Peyer's patch (tissue), 4 donors: ENCODE measurements at regions not wholly inside any gene's neighbourhood (a gene's known extent, or its start where the extent isn't known, plus 50 kb on each side); places are given as distances from the start of the nearest gene placed in this dataset.

Experiments
- DNase-seq, 3 donors: peaks; one replicate each; pipeline ENCODE4 v3.0.0-alpha.2; 2017 to 2019
- H3K27ac ChIP-seq, 4 donors: fragments of 200-600 bp; sonication (generic); one replicate each; pipeline ENCODE4 v1.5.1; 2016 to 2019
- H3K27me3 ChIP-seq, 2 donors: fragments of 200-600 bp; sonication (generic); one replicate each; pipeline ENCODE4 v1.5.1; 2019
- H3K36me3 ChIP-seq, 3 donors: fragments of 200-600 bp; sonication (generic); one replicate each; pipeline ENCODE4 v1.5.1; 2016 to 2019
- H3K4me1 ChIP-seq, 4 donors: fragments of 200-600 bp; sonication (generic); one replicate each; pipeline ENCODE4 v1.5.1; 2016 to 2019
- H3K4me3 ChIP-seq, 4 donors: fragments of 200-600 bp; sonication (generic); 1 replicate in 3 of 4; 2 replicates in 1 of 4; pipeline ENCODE4 v1.5.1; 2016 to 2019; ENCODE audit warnings: mild to moderate bottlenecking in 1 of 4
- H3K9me3 ChIP-seq, 4 donors: fragments of 200-600 bp; sonication (generic); one replicate each; pipeline ENCODE4 v1.5.1; 2016 to 2019; ENCODE audit warnings: mild to moderate bottlenecking in 1 of 4
- CTCF ChIP-seq, 6 experiments: fragments of 450-650 bp in 4 of 6; fragments of 200-600 bp in 2 of 6; sonication (generic) in 1 of 6; IDR thresholded peaks; one replicate each; pipeline ENCODE4 v1.5.1; 2017 to 2019; ENCODE audit warnings: antibody characterized with exemption in 6 of 6, mild to moderate bottlenecking in 3 of 6, moderate library complexity in 1 of 6
- POLR2A ChIP-seq, 2 donors: fragments of 450-650 bp; IDR thresholded peaks; one replicate each; pipeline ENCODE4 v1.5.1; 2017; ENCODE audit warnings: antibody characterized with exemption in 2 of 2, mild to moderate bottlenecking in 2 of 2, moderate library complexity in 2 of 2

- no peak for DNase-seq
- Histone ChIP-seq H3K9me3 (no peaks in the 10 kb centered on the region), H3K4me3 (no peak overlapping the region), H3K27me3 (no peaks in the 10 kb centered on the region), H3K4me1 (no peaks in the 10 kb centered on the region), H3K27ac (no peak overlapping the region), H3K36me3 (no peaks in the 10 kb centered on the region)
- TF ChIP-seq CTCF (IDR thresholded peaks at IDR 0.05) (no peak), POLR2A (IDR thresholded peaks at IDR 0.05) (no peak)
These were observed 569.1 kb downstream of the ANKRD7 start for GRCh38 chr7:118793582-118793981.

- Histone ChIP-seq H3K4me3 (no peak overlapping the region), H3K27ac (no peak overlapping the region), H3K4me1 (no peaks in the 10 kb centered on the region), H3K9me3 (no peaks in the 10 kb centered on the region), H3K36me3 (no peaks in the 10 kb centered on the region), H3K27me3 (no peaks in the 10 kb centered on the region)
- TF ChIP-seq POLR2A (IDR thresholded peaks at IDR 0.05), result no peak
- TF ChIP-seq CTCF (IDR thresholded peaks at IDR 0.05), result no peak
- no peak for DNase-seq
These were observed 569.9 kb downstream of the ANKRD7 start for GRCh38 chr7:118794419-118794818.

GRCh38 chr7:118801366-118801765 lies 576.9 kb downstream of the ANKRD7 start:
- no peak overlapping the region for H3K4me3 ChIP-seq
- H3K27me3 ChIP-seq, result no peaks in the 10 kb centered on the region
- H3K9me3 ChIP-seq, result no peaks in the 10 kb centered on the region
- TF ChIP-seq POLR2A (IDR thresholded peaks at IDR 0.05) (no peak), CTCF (IDR thresholded peaks at IDR 0.05) (no peak)
- no peak for DNase-seq
- H3K27ac ChIP-seq, result no peak overlapping the region
- no peaks in the 10 kb centered on the region for H3K36me3 ChIP-seq
- H3K4me1 ChIP-seq, result no peaks in the 10 kb centered on the region

GRCh38 chr7:118802726-118803125 lies 578.2 kb downstream of the ANKRD7 start:
- TF ChIP-seq CTCF (IDR thresholded peaks at IDR 0.05) (no peak), POLR2A (IDR thresholded peaks at IDR 0.05) (no peak)
- no peaks in the 10 kb centered on the region for H3K36me3 ChIP-seq
- H3K4me1 ChIP-seq, result no peaks in the 10 kb centered on the region
- H3K9me3 ChIP-seq, result no peaks in the 10 kb centered on the region
- H3K27ac ChIP-seq, result no peak overlapping the region
- H3K4me3 ChIP-seq, result no peak overlapping the region
- DNase-seq, result no peak
- no peaks in the 10 kb centered on the region for H3K27me3 ChIP-seq

DNA sequence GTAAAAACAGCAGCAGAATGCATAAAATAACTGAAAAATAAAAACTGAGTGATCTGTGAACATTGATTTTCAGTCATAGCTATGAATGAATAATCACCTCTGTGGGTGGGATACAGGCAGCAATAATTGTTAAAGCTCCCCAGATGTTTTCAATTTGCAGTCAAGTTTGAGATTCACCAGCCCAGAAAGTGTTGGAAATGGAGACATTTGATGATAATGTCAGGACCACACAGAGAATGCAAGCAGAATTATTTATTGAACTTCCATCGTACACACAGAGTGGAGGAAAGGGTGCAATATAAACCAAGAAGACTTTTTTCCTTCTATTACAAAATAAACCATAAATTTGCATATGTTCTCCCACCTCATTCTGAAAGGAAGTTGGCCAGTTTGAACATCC lies 601.7 kb downstream of the ANKRD7 start:
- H3K36me3 ChIP-seq, result no peaks in the 10 kb centered on the region
- H3K9me3 ChIP-seq, result no peaks in the 10 kb centered on the region
- H3K4me3 ChIP-seq, result no peak overlapping the region
- no peak for DNase-seq
- no peaks in the 10 kb centered on the region for H3K4me1 ChIP-seq
- TF ChIP-seq CTCF (IDR thresholded peaks at IDR 0.05), result no peak
- TF ChIP-seq POLR2A (IDR thresholded peaks at IDR 0.05), result no peak
- H3K27ac ChIP-seq, result no peak overlapping the region
- H3K27me3 ChIP-seq, result no peaks in the 10 kb centered on the region

- Histone ChIP-seq H3K9me3 (no peaks in the 10 kb centered on the region), H3K27ac (no peak overlapping the region), H3K4me3 (no peak overlapping the region), H3K36me3 (no peaks in the 10 kb centered on the region), H3K4me1 (no peaks in the 10 kb centered on the region), H3K27me3 (no peaks in the 10 kb centered on the region)
- no peak for DNase-seq
- TF ChIP-seq CTCF (IDR thresholded peaks at IDR 0.05) (no peak), POLR2A (IDR thresholded peaks at IDR 0.05) (no peak)
These were observed 612.4 kb downstream of the ANKRD7 start for GRCh38 chr7:118836933-118837332.
